NCI-H510A treated with DMSO at 0.1 percent for 48 hours (cell line): ENCODE measurements at regions not wholly inside any gene's neighbourhood (a gene's known extent, or its start where the extent isn't known, plus 50 kb on each side); places are given as distances from the start of the nearest gene placed in this dataset.
"Not testable (repeated sequence)": the region's sequence is repeated elsewhere in the genome, so short reads cannot be mapped to it uniquely, and the experiment has no call there.

Source experiments
- DNase-seq: peaks from one replicate; lab custom pipeline; 2025; lab: John Stamatoyannopoulos, UW

- DNase-seq: no peak
Observed at GRCh38 chr18:21928925-21929324, 188.3 kb downstream of the MIB1 start.

DNA sequence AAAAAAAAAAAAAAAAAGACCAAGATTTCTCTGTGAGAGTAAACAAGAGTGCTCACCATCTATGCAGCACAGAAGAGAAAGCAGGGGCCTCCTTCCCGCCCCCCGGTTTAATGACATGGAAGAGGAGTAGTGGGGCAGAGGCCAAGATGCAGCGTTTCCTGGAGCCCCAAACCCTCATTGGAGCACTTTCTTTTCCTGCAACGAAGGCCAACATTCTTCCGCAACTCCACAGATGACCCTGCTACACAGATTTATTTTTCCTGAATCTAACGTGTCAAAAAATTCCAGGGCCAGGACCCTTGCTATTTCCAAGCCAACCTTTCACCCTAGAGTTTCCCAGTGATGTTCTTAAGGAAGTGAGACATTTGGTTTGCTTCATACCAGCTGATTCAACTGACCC, 189.6 kb downstream of the MIB1 start:
- no peak for DNase-seq

DNA sequence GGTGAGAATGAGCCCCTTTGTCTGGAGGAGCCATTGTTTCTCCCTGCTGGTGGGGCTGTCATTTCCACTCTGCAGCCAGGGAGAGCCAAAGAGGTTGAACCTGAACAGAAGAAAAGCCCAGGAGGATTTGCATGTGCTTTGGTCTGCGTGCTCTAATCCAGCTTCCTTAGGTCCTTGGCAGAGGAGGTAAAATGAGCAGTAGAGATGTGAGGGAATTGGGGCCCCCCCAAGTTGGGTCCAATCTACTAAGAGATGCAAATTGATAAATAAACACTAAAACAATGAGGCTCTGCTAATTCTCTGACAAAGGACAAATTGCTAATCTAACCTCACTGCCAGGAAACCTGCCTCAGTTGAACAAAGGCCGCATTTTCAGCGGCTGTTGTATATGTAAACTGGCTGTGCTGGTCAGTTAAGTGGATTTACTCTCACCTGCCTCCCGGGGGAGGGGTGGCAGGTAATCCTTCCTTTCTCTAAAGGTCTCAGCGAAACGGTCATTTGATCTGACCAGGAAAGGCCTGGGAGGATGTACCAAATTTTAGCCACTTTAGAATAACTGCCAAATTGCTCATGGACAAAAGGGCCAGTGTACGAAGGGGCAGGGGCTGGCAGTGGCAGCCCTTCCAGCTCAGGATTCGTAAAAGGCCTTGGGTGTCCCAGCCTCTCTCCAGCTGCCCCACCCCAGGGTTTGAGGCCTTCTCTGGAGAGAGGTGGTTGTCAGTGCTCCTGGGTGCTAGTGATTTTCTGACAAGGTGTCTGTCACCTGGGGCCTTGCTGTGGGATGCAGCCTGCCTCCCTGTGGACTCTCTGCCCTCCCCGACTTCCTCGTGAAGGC, 193.6 kb downstream of the MIB1 start:
- no peak for DNase-seq

GRCh38 chr18:21934766-21935015, 194.1 kb downstream of the MIB1 start:
- DNase-seq: no peak

DNA sequence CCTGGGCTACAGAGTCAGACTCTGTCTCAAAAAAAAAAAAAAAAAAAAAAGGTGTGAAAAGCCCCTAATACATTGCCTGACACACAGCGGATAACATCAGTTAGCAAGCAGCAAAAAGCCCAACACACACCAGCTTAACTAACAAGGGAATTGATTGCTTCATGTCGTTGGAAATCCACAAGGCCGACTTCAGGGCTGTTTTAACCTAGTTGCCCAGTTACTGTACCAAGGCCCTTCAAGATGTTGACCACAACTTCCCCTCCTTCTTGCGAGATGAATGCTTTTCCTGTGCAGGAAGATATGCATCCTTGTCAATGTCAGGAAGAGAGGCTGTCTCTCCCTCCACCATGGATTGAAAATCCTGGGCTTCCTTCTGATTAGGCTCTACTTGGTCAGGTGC, 202.9 kb downstream of the MIB1 start:
- no peak for DNase-seq

GRCh38 chr18:21949326-21950015, 208.9 kb downstream of the MIB1 start:
- no peak for DNase-seq

- DNase-seq: peak; percentile 2
Observed at GRCh38 chr18:21955757-21956652, 213.4 kb upstream of the GATA6 start.

GRCh38 chr18:21958263-21958662, 211.1 kb upstream of the GATA6 start:
- DNase-seq: no peak

- no peak for DNase-seq
Observed at GRCh38 chr18:21958707-21959450, 210.5 kb upstream of the GATA6 start.

GRCh38 chr18:21960189-21960588, 209.2 kb upstream of the GATA6 start:
- DNase-seq: no peak

DNA sequence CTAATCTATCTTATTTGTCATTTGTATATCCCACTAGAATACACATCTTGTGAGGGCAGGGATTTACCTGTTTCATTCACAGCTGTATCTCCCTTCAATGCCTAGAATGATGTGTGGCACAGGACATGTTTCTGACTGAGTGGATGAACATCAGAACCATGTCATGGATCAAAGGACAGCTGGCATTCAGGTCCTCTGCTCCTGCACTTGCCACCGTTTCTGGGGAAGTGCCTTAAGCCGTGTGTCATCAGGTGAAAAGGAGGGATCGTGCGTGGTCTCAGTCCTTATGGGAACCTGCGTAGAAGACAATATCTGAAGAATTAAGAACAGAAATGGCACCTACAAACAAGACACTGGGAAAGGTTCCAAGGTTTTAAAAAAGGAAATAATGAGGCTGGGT, 206.1 kb upstream of the GATA6 start:
- DNase-seq: no peak

- DNase-seq: no peak
Observed at GRCh38 chr18:21968338-21968737, 201.1 kb upstream of the GATA6 start.

DNA sequence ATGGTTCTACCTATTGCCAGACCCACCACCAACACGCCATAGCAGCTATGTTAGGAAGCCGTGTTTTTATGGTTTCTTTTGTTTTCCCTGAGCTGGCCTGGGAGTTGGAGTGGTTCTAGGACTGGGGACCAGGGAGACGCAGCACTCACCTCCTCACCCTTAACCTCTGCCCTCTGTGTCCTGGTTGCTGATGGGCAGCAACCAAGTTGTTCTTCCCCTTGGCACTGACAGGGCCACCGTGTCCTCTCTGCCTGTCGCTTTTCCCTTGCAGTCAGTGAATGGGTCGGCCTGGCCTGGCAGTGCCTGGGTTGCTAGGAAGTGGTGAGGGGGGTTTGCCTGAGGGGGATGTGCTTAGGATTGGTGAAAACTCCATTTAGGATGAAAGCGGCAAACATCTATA, 197.1 kb upstream of the GATA6 start:
- no peak for DNase-seq

DNA sequence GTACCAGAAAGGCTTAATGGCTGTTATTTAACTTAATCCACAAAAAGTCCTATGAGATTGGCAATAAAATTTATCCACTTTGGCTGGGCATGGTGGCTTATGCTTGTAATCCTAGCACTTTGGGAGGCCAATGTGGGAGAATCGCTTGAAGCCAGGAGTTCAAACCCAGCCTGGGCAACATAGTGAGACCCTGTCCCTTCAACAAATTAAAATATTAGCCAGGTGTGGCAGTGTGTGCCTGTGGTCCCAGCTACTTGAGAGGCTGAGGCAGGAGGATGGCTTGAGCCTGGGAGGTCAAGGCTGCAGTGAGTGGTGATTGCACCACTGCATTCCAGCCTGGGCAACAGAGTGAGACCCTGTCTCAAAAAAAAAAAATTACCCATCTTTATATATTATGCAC, 193.4 kb upstream of the GATA6 start:
- not testable (repeated sequence) for DNase-seq

DNA sequence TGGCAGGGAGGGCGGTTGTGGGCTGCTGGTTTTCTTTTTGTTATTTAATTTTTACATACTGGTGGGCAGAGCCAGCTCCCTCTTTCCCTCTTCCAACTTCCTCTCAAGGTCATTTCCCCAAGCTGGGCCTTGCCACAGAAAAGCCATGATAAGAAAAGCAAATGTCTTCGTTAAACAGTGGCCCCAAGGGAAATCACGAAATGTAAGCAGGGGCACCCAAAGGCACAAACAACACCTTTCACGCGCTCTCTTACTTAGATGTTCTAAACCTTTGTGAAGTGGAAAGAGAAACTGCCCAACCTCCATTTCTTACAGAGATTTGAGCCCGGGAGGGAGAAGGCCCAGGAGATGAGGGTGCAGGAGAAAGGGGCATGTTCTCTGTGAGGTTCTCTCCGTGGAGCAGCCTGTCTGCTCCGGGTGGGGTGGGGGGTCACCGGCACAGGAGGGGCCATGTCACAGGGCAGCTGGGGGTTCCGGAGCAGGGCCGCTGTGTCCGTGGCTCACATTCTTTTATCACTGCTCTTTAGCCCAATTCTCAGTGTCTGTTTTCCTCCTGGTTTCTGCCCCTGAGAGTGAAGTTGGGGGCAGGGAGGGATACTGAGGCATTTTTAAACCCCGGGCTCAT, 190.7 kb upstream of the GATA6 start:
- DNase-seq: no peak

- no peak for DNase-seq
Observed at GRCh38 chr18:21979171-21979560, 190.2 kb upstream of the GATA6 start.

- no peak for DNase-seq
Observed at GRCh38 chr18:21979759-21980158, 189.6 kb upstream of the GATA6 start.

DNA sequence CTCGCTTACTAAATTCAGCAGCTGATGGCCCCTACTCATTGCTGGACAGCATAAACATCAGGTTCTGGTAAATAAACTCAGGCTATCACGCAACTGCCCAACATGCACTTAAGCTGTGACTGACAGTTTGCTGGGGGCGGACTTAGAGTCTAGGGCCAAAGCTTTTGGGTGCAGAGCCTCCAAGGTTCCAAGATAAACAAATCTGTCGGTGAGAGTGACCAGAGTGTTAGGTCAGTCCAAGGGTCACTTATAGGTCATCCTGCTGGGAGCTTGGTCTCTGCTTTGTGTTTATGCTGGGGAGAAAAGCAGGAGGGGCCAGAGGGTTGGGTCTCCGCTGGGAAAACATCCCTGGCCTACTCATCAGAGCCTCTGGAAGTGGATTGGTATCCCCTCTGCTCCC, 188.6 kb upstream of the GATA6 start:
- no peak for DNase-seq

DNA sequence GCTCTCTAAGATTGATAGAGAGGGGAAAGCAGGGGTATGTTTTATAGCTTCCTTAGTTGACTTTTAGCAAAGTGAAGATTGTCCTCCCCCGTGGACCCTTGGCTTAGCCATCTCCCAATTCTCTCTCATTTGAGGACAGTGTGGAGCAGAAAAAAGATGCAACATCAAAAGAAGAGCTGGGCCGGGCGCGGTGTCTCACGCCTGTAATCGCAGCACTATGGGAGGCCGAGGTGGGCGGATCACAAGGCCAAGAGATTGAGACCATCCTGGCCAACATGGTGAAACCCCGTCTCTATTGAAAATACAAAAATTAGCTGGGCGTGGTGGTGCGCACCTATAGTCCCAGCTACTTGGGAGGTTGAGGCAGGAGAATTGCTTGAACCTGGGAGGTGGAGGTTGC, 187.9 kb upstream of the GATA6 start:
- DNase-seq: not testable (repeated sequence)

- DNase-seq: no peak
Observed at GRCh38 chr18:21991081-21991534, 178.3 kb upstream of the GATA6 start.

- DNase-seq: no peak
Observed at GRCh38 chr18:21991886-21992285, 177.5 kb upstream of the GATA6 start.
